SH-SY5Y (cell line): ENCODE measurements at regions not wholly inside any gene's neighbourhood (a gene's known extent, or its start where the extent isn't known, plus 50 kb on each side); places are given as distances from the start of the nearest gene placed in this dataset.

Source experiments
- GATA2 ChIP-seq: IDR thresholded peaks from 2 replicates; pipeline ENCODE4 v1.6.1; 2011; ENCODE audit warnings: mild to moderate bottlenecking, low read depth, low read length
- GATA3 ChIP-seq: IDR thresholded peaks from 2 replicates; pipeline ENCODE4 v1.6.1; 2011; ENCODE audit warnings: low read depth, mild to moderate bottlenecking, low read length, moderate library complexity

GRCh38 chr18:75694292-75694691, 266.8 kb upstream of the SMIM21 start:
- TF ChIP-seq GATA3, result no peak
- no peak for TF ChIP-seq GATA2
